Stimulated activated effector memory CD8-positive, alpha-beta T cell treated with anti-CD3 and anti-CD28 coated beads, Interleukin-12 subunit alpha, Interleukin-12 subunit beta, amount 100 ng/mL, for 72 hours (primary cell): ENCODE measurements at regions not wholly inside any gene's neighbourhood (a gene's known extent, or its start where the extent isn't known, plus 50 kb on each side); places are given as distances from the start of the nearest gene placed in this dataset.

Source experiments
- ATAC-seq: fragments of 150-1000 bp; cut with Tn5 transposase; 2 replicates; pipeline ENCODE4 v1.10.0; 2021
- DNase-seq, 2 donors: peaks; one replicate each; pipeline ENCODE4 v3.0.0; 2021 to 2022; ENCODE audit warnings: low spot score in 2 of 2
- H3K27ac Mint-ChIP-seq: one replicate; pipeline ENCODE4 v1.8.0; 2022; ENCODE audit warnings: mild to moderate bottlenecking, mixed read lengths
- H3K36me3 Mint-ChIP-seq: one replicate; pipeline ENCODE4 v1.8.0; 2022; ENCODE audit warnings: mild to moderate bottlenecking, mixed read lengths
- H3K4me1 Mint-ChIP-seq: one replicate; pipeline ENCODE4 v1.8.0; 2022; ENCODE audit warnings: mixed read lengths
- H3K4me3 Mint-ChIP-seq: one replicate; pipeline ENCODE4 v1.8.0; 2022; ENCODE audit warnings: mild to moderate bottlenecking, mixed read lengths
- H3K9me3 Mint-ChIP-seq: one replicate; pipeline ENCODE4 v1.8.0; 2022; ENCODE audit warnings: mixed read lengths

DNA sequence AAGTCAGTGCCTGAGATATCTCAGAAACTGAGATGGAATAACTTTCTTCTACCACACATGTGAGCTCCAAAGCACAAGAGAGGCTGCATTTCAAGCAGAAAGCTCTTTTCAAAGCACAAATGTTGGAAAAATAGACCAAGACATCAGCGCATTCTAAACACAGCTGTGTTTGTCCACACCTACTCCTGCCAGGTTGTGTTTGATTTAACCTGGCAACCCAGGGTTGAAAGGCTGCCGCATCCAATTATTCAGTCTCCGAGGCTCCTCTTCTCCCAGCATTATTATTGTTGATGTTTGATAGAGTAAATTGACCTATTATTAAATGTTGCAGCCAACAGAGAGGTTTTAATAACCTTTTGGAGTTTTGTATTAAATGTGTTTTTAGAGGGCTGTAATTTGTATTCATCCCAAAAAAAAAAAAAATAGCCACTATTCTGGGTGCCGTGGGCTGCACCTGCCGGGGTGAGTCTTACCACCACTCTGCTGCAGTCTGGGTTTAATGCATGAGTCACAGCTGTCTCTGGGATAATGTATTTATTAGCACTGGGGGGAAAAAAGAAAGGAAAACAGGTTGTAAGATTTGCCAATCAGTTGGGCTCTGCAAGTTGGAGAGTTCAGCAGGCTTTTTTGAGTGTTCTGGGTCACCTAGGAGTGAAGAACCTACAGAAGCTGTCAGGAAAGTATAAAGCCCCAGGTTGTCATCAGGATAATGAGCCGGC is 105.2 kb upstream of the NOCT start:
- H3K9me3 Mint-ChIP-seq, result no peaks in the 10 kb centered on the region
- no peak overlapping the region for H3K4me3 Mint-ChIP-seq
- no peak for DNase-seq
- H3K4me1 Mint-ChIP-seq, result no peaks in the 10 kb centered on the region
- no peaks in the 10 kb centered on the region for H3K36me3 Mint-ChIP-seq
- H3K27ac Mint-ChIP-seq, result no peak overlapping the region
- no peak for ATAC-seq

GRCh38 chr4:138909587-138909986 is 106.0 kb upstream of the NOCT start:
- DNase-seq (no peak), ATAC-seq (no peak)
- Mint-ChIP-seq H3K9me3 (no peaks in the 10 kb centered on the region), H3K36me3 (no peaks in the 10 kb centered on the region), H3K4me1 (no peaks in the 10 kb centered on the region), H3K4me3 (no peak overlapping the region), H3K27ac (no peak overlapping the region)

- DNase-seq (no peak), ATAC-seq (no peak)
- no peaks in the 10 kb centered on the region for H3K36me3 Mint-ChIP-seq
- no peak overlapping the region for H3K4me3 Mint-ChIP-seq
- no peak overlapping the region for H3K27ac Mint-ChIP-seq
- no peaks in the 10 kb centered on the region for H3K4me1 Mint-ChIP-seq
- no peaks in the 10 kb centered on the region for H3K9me3 Mint-ChIP-seq
Observed at GRCh38 chr4:138908134-138908533, 107.4 kb upstream of the NOCT start.

GRCh38 chr4:138907174-138907573 is 108.4 kb upstream of the NOCT start:
- DNase-seq (no peak), ATAC-seq (peak; percentile 9)
- Mint-ChIP-seq H3K9me3 (no peaks in the 10 kb centered on the region), H3K4me1 (no peaks in the 10 kb centered on the region), H3K36me3 (no peaks in the 10 kb centered on the region), H3K4me3 (no peak overlapping the region), H3K27ac (no peak overlapping the region)

- Mint-ChIP-seq H3K4me1 (no peaks in the 10 kb centered on the region), H3K27ac (no peak overlapping the region), H3K36me3 (no peaks in the 10 kb centered on the region), H3K4me3 (no peak overlapping the region), H3K9me3 (no peaks in the 10 kb centered on the region)
- ATAC-seq, result no peak
- DNase-seq, result no peak
Observed at GRCh38 chr4:138904793-138905192, 110.8 kb upstream of the NOCT start.

DNA sequence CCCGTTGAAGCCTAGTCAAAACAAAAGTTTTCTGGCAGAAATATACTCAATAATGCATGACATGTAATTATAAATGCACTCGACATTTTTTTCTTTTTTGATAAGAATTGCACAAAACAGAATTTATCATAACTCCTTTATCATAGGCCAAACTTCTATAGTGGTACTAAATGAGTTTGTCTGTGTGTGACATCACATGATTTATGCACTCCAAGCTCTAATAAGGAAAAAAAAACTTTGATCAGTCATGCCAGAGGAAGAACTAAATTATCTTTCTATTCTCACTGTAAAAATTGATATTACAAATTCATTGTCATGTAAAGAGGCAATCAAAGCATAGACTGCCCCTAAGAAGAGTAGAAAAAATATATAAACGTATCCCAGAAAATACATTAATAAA is 112.4 kb upstream of the NOCT start:
- ATAC-seq, result no peak
- no peak overlapping the region for H3K27ac Mint-ChIP-seq
- H3K4me3 Mint-ChIP-seq, result no peak overlapping the region
- H3K36me3 Mint-ChIP-seq, result no peaks in the 10 kb centered on the region
- no peaks in the 10 kb centered on the region for H3K9me3 Mint-ChIP-seq
- H3K4me1 Mint-ChIP-seq, result no peaks in the 10 kb centered on the region
- DNase-seq, result no peak

DNA sequence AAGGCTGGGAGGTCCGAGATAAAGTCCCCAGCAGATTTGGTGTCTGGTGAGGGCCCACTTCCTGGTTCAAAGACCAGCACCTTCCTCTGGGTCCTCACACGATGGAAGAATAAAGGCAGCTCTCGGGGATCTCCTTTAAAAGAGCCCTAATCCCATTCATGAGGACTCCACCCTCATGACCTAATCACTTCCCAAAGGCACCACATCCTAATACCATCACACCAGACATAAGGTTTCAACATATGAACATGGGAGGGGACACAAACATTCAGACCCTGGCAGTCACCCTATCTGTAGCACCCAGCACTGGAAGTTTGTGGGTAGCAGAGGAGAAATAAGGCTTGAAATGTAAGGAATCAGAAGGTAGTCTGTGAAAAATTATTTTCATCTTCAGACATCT is 112.9 kb upstream of the NOCT start:
- DNase-seq (no peak), ATAC-seq (no peak)
- H3K36me3 Mint-ChIP-seq, result no peaks in the 10 kb centered on the region
- H3K27ac Mint-ChIP-seq, result no peak overlapping the region
- no peaks in the 10 kb centered on the region for H3K4me1 Mint-ChIP-seq
- H3K4me3 Mint-ChIP-seq, result no peak overlapping the region
- no peaks in the 10 kb centered on the region for H3K9me3 Mint-ChIP-seq

DNA sequence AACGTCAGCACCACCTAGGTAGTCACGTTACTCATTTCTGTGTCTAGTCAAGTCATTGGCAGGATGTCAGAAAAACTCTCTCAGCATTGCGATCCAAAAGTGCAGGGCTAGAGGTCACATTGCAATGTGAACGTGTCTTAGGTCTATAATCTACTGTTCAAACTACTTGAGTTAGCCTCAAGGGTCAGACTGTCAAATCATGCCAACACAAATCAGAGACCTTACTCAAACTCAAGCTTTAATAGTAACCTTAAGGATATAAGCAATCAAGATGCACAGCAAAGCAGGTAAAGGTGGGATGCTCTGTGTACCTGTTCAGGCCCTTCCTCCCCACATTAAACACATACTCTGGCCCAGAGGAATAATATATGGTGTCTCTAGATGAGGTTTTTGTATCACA is 114.4 kb upstream of the NOCT start:
- Mint-ChIP-seq H3K4me1 (no peaks in the 10 kb centered on the region), H3K27ac (no peak overlapping the region), H3K9me3 (no peaks in the 10 kb centered on the region), H3K36me3 (no peaks in the 10 kb centered on the region), H3K4me3 (no peak overlapping the region)
- ATAC-seq (no peak), DNase-seq (no peak)

DNA sequence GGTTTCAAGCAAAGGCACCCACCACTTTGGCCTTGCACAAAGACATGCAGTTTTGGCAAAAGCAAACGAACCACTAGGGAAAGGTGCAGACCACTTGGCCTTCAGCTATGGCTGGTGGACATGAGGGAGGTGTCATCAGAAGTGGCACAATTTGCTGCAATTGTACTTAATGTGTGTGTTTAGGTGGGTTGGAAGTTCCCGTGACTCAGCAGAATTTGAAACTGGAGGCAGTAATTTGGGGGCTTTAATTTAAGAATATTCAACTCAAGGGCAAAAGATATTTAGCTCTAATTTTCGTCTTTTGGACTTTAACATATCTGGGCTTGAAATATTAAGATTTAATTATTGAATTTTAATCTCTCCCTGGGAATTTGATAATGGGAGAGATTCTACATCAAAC is 115.6 kb upstream of the NOCT start:
- H3K27ac Mint-ChIP-seq, result no peak overlapping the region
- no peaks in the 10 kb centered on the region for H3K9me3 Mint-ChIP-seq
- ATAC-seq, result no peak
- no peak for DNase-seq
- H3K4me1 Mint-ChIP-seq, result no peaks in the 10 kb centered on the region
- H3K4me3 Mint-ChIP-seq, result no peak overlapping the region
- H3K36me3 Mint-ChIP-seq, result no peaks in the 10 kb centered on the region

- H3K4me1 Mint-ChIP-seq, result no peaks in the 10 kb centered on the region
- DNase-seq (no peak), ATAC-seq (no peak)
- H3K9me3 Mint-ChIP-seq, result no peaks in the 10 kb centered on the region
- no peaks in the 10 kb centered on the region for H3K36me3 Mint-ChIP-seq
- H3K27ac Mint-ChIP-seq, result no peak overlapping the region
- no peak overlapping the region for H3K4me3 Mint-ChIP-seq
Observed at GRCh38 chr4:138898282-138898681, 117.3 kb upstream of the NOCT start.

DNA sequence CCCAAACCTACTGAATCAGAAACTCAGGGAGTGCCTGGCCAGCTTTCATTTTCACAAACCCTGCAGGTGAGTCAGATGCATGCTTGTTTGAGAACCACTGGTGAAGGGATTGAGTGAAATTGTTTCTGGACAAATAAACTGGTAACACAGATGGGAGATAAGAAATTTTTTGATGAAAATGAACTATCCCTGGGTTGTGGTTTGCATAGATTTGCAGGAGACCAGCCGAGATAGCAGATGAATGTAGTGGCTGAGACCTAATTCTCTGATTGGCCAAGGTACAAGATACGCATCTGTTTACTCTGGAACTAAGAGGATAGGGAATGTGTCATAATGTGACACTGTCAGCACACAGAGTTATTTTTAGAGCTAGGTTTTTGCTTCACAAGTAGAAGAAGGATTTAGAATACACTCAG is 117.8 kb upstream of the NOCT start:
- H3K27ac Mint-ChIP-seq, result no peak overlapping the region

DNA sequence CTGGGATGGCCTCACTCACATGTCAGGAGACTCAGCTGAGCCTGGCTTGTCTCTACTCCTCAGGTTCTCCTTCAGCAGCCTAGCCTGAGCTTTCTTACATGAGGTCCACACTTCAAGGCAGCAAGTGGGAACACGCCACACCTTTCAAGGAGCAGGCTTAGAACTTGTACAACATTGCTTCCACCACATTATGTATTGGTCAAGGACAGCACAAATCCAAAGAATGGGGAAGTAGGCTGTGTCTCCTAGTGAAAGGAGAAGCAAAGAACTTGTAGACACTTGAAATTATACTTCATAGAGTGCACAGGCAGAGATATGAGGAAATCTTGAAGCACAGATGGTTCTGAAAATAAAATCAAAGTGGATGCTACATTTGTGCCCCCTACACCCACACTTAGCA is 120.9 kb upstream of the NOCT start:
- no peak for DNase-seq
- H3K36me3 Mint-ChIP-seq, result no peaks in the 10 kb centered on the region
- no peak for ATAC-seq
- H3K27ac Mint-ChIP-seq, result no peak overlapping the region
- H3K4me1 Mint-ChIP-seq, result no peaks in the 10 kb centered on the region
- H3K9me3 Mint-ChIP-seq, result no peaks in the 10 kb centered on the region
- H3K4me3 Mint-ChIP-seq, result no peak overlapping the region

More for the DNA sequence above, 117.8 kb upstream of the NOCT start:
- DNase-seq, result no peak
- Mint-ChIP-seq H3K4me3 (no peak overlapping the region), H3K4me1 (no peaks in the 10 kb centered on the region), H3K36me3 (no peaks in the 10 kb centered on the region), H3K9me3 (no peaks in the 10 kb centered on the region)
- peak; percentile 48 for ATAC-seq

DNA sequence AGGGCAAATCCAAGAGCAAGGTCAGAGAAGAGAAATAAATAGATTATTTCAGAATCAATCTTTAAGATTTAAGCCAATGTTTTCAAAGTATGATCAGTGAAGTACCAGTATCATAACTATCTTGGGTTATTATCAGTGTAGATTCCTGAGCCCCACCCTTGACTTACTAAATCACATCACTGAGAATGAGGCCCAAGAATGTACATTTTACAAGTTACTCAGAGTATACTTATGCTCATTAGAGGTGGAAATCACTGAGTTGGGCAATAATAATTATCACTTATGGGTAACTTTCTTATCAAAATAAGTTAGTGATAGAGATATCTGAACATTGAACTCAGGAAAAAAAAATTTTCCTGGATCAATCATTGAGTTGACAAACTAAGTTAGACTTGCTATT is 121.6 kb upstream of the NOCT start:
- Mint-ChIP-seq H3K27ac (no peak overlapping the region), H3K4me1 (no peaks in the 10 kb centered on the region), H3K4me3 (no peak overlapping the region), H3K36me3 (no peaks in the 10 kb centered on the region), H3K9me3 (no peaks in the 10 kb centered on the region)
- ATAC-seq (no peak), DNase-seq (no peak)

- ATAC-seq (peak; percentile 72), DNase-seq (peak in 1 of 2 donors; percentile 53)
- H3K9me3 Mint-ChIP-seq, result no peaks in the 10 kb centered on the region
- H3K4me3 Mint-ChIP-seq, result no peak overlapping the region
- no peaks in the 10 kb centered on the region for H3K36me3 Mint-ChIP-seq
- H3K27ac Mint-ChIP-seq, result no peak overlapping the region
- no peaks in the 10 kb centered on the region for H3K4me1 Mint-ChIP-seq
Observed at GRCh38 chr4:138892483-138893407, 122.8 kb upstream of the NOCT start.

DNA sequence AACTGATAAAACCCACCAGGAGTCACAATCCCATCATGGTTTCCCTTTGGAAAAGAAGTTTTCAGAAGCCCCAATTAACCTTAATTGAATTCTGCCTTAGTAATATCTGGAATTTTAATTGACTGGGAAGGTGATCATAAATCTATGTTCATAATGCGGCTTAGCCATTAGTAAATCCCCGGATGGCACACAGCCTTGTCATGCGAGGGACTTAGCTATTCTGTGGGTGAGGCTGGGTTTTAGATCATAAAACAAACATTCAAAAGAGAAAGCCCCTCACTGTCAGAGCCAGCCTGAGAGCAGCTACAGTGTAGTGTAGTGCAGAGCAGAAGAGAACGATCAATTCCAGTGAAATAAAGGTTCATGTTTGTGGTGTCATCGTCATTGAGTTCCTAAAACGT is 124.0 kb upstream of the NOCT start:
- H3K4me1 Mint-ChIP-seq, result no peaks in the 10 kb centered on the region
- no peak for ATAC-seq
- no peaks in the 10 kb centered on the region for H3K36me3 Mint-ChIP-seq
- DNase-seq, result no peak
- H3K27ac Mint-ChIP-seq, result no peak overlapping the region
- no peaks in the 10 kb centered on the region for H3K9me3 Mint-ChIP-seq
- H3K4me3 Mint-ChIP-seq, result no peak overlapping the region
